ENCODE measurements at regions not wholly inside any gene's neighbourhood (a gene's known extent, or its start where the extent isn't known, plus 50 kb on each side); places are given as distances from the start of the nearest gene placed in this dataset.

- Histone ChIP-seq H3K9me3 (ENCODE audit: control extremely low read depth in 1 of 3, control insufficient read depth in 2 of 3, insufficient read depth in 1 of 3, low read length in 2 of 3) (no peaks in the 10 kb centered on the region), H3K36me3 (replicated peaks in 1 of 2; ENCODE audit: control extremely low read depth in 1 of 2, control insufficient read depth in 1 of 2, extremely low read depth in 1 of 2, insufficient read depth in 2 of 2, low read length in 1 of 2) (no peaks in the 10 kb centered on the region), H3K9ac (ENCODE audit: low read length) (no peak overlapping the region), H3K27me3 (replicated peaks in 1 of 4; ENCODE audit: control extremely low read depth in 1 of 4, control insufficient read depth in 3 of 4, insufficient read depth in 4 of 4, low read length in 3 of 4) (no peaks in the 10 kb centered on the region), H2AFZ (ENCODE audit: insufficient read depth, low read depth, low read length, poor library complexity, severe bottlenecking) (no peak overlapping the region), H3K4me2 (replicated peaks; ENCODE audit: low read depth, low read length, poor library complexity, severe bottlenecking) (no peak overlapping the region), H4K20me1 (ENCODE audit: control insufficient read depth, insufficient read depth, low read length, poor library complexity, severe bottlenecking) (no peaks in the 10 kb centered on the region), H3K4me3 (ENCODE audit: control extremely low read depth in 1 of 5, extremely low read depth in 1 of 5, insufficient read depth in 1 of 5, low read depth in 2 of 5, low read length in 4 of 5) (no peak overlapping the region), H3K79me2 (ENCODE audit: control insufficient read depth, insufficient read depth, low read length) (no peaks in the 10 kb centered on the region), H3K4me1 (ENCODE audit: control insufficient read depth in 2 of 2, insufficient read depth in 2 of 2, low read length in 2 of 2) (no peaks in the 10 kb centered on the region), H3K27ac (ENCODE audit: low read length in 2 of 2) (no peak overlapping the region)
- 94% methylated on average over 1 of the region's 2 CpGs for whole genome bisulfite sequencing (ENCODE audit: insufficient coverage)
- H3K4me1 Mint-ChIP-seq: no peaks in the 10 kb centered on the region
- TF ChIP-seq EZH2 (IDR thresholded peaks at IDR 0.05; ENCODE audit: borderline replicate concordance, insufficient read depth, low read depth, low read length, poor library complexity, severe bottlenecking): no peak
- ChIA-PET CTCF (no interaction called here), POLR2A (no interaction called here)
- no peak overlapping the region for H3K27ac Mint-ChIP-seq
- ATAC-seq (ENCODE audit: low read depth): no peak
- H3K4me3 Mint-ChIP-seq: no peak overlapping the region
- no peaks in the 10 kb centered on the region for H3K9me3 Mint-ChIP-seq (ENCODE audit: insufficient read depth)
- intact Hi-C loops (cut with micrococcal nuclease): no loop called here
- DNase-seq: no peak
- H3K27me3 Mint-ChIP-seq: no peaks in the 10 kb centered on the region
Observed at GRCh38 chr20:12721636-12722035, 287.1 kb upstream of the SPTLC3 start.

GRCh38 chr20:12722091-12722490 lies 286.7 kb upstream of the SPTLC3 start:
- no peak for TF ChIP-seq EZH2 (IDR thresholded peaks at IDR 0.05; ENCODE audit: borderline replicate concordance, insufficient read depth, low read depth, low read length, poor library complexity, severe bottlenecking)
- no peak for TF ChIP-seq CTCF (IDR thresholded peaks at IDR 0.05)
- Histone ChIP-seq H3K9ac (ENCODE audit: low read length) (no peak overlapping the region), H3K9me3 (ENCODE audit: control extremely low read depth in 1 of 3, control insufficient read depth in 2 of 3, insufficient read depth in 1 of 3, low read length in 2 of 3) (no peaks in the 10 kb centered on the region), H2AFZ (ENCODE audit: insufficient read depth, low read depth, low read length, poor library complexity, severe bottlenecking) (no peak overlapping the region), H3K27me3 (replicated peaks in 1 of 4; ENCODE audit: control extremely low read depth in 1 of 4, control insufficient read depth in 3 of 4, insufficient read depth in 4 of 4, low read length in 3 of 4) (no peaks in the 10 kb centered on the region), H3K27ac (ENCODE audit: low read length in 2 of 2) (no peak overlapping the region), H4K20me1 (ENCODE audit: control insufficient read depth, insufficient read depth, low read length, poor library complexity, severe bottlenecking) (no peaks in the 10 kb centered on the region), H3K4me2 (replicated peaks; ENCODE audit: low read depth, low read length, poor library complexity, severe bottlenecking) (no peak overlapping the region), H3K4me3 (ENCODE audit: control extremely low read depth in 1 of 5, extremely low read depth in 1 of 5, insufficient read depth in 1 of 5, low read depth in 2 of 5, low read length in 4 of 5) (no peak overlapping the region), H3K36me3 (replicated peaks in 1 of 2; ENCODE audit: control extremely low read depth in 1 of 2, control insufficient read depth in 1 of 2, extremely low read depth in 1 of 2, insufficient read depth in 2 of 2, low read length in 1 of 2) (no peaks in the 10 kb centered on the region), H3K79me2 (ENCODE audit: control insufficient read depth, insufficient read depth, low read length) (no peaks in the 10 kb centered on the region), H3K4me1 (ENCODE audit: control insufficient read depth in 2 of 2, insufficient read depth in 2 of 2, low read length in 2 of 2) (no peaks in the 10 kb centered on the region)
- CTCF ChIA-PET: no interaction called here
- H3K27me3 Mint-ChIP-seq: no peaks in the 10 kb centered on the region
- no peaks in the 10 kb centered on the region for H3K9me3 Mint-ChIP-seq (ENCODE audit: insufficient read depth)
- DNase-seq (no peak), ATAC-seq (ENCODE audit: low read depth) (no peak)
- no peak overlapping the region for H3K4me3 Mint-ChIP-seq
- no peaks in the 10 kb centered on the region for H3K4me1 Mint-ChIP-seq
- no peak overlapping the region for H3K27ac Mint-ChIP-seq
- 82% methylated on average over 1 of the region's 1 CpG for WGBS (ENCODE audit: insufficient coverage)
- intact Hi-C loops (cut with micrococcal nuclease): no loop called here
- POLR2A ChIA-PET: no interaction called here

All from B cell (primary cell).